ENCODE measurements at regions not wholly inside any gene's neighbourhood (a gene's known extent, or its start where the extent isn't known, plus 50 kb on each side); places are given as distances from the start of the nearest gene placed in this dataset.

GRCh38 chr2:215746226-215746886, 267.0 kb downstream of the MREG start:
- POLR2A ChIA-PET, result interaction anchor here (0.8 kb wide), 1 partner anchor 20 kb away, joined by 3 read pairs; no protein-coding TSS in a partner anchor
- RAD21 ChIA-PET (ENCODE audit: unreplicated experiment), result no interaction called here
- H3K36me3 ChIP-seq (ENCODE audit: control insufficient read depth in 2 of 2, insufficient read depth in 2 of 2, low read length in 1 of 2), result no peaks in the 10 kb centered on the region
- DNase-seq (ENCODE audit: low read depth, low spot score) (no peak), ATAC-seq (no peak), FAIRE-seq (no peak)
- H3K4me3 ChIP-seq, result no peak overlapping the region
- H3K9me3 ChIP-seq (replicated peaks; ENCODE audit: control insufficient read depth, insufficient read depth, low read length), result no peaks in the 10 kb centered on the region
- no peaks in the 10 kb centered on the region; a peak in 1 of 4 replicates for H3K27me3 ChIP-seq (replicated peaks in 1 of 2; ENCODE audit: control insufficient read depth in 2 of 2, insufficient read depth in 2 of 2, low read length in 1 of 2)
- no TSS peak for BruUV-seq (replicated peaks)
- H3K4me1 ChIP-seq (ENCODE audit: control insufficient read depth, insufficient read depth, low read length), result no peaks in the 10 kb centered on the region
- CTCF ChIA-PET, result interaction anchor here (0.8 to 1.6 kb wide), 6 partner anchors 13 to 135 kb away, joined by 3 to 6 read pairs (median 3); no protein-coding TSS in a partner anchor
- no peak overlapping the region for H3K27ac ChIP-seq (ENCODE audit: control insufficient read depth, insufficient read depth)
- H4K20me1 ChIP-seq (ENCODE audit: control insufficient read depth, insufficient read depth), result no peaks in the 10 kb centered on the region
- no peak overlapping the region for H3K4me2 ChIP-seq (ENCODE audit: control insufficient read depth, insufficient read depth)
- no peaks in the 10 kb centered on the region for H3K79me2 ChIP-seq (ENCODE audit: control insufficient read depth, insufficient read depth, low read length)
- H3K9ac ChIP-seq (ENCODE audit: control insufficient read depth, insufficient read depth, low read length), result no peak overlapping the region
- intact Hi-C loops (cut with micrococcal nuclease; ENCODE audit: unreplicated experiment), result no loop called here
- H2AFZ ChIP-seq (ENCODE audit: control insufficient read depth, low read depth, low read length), result no peak overlapping the region
- WGBS (ENCODE audit: insufficient coverage, insufficient replicate concordance, low lambda C conversion rate, missing lambda C conversion rate), result 13% methylated on average over 9 of the region's 9 CpGs
- TF ChIP-seq SIX5 (IDR thresholded peaks at IDR 0.05; ENCODE audit: low read depth, low read length, severe bottlenecking) (no peak), ZZZ3 (IDR thresholded peaks at IDR 0.05; ENCODE audit: control insufficient read depth, insufficient read length, low read depth) (no peak), STAT3 (IDR thresholded peaks at IDR 0.05; ENCODE audit: low read depth, low read length) (no peak), BRCA1 (IDR thresholded peaks at IDR 0.05; ENCODE audit: low read depth, low read length) (no peak), RB1 (IDR thresholded peaks at IDR 0.05; ENCODE audit: borderline replicate concordance) (no peak), FOXM1 (IDR thresholded peaks at IDR 0.05; ENCODE audit: low read depth, low read length) (no peak), ZNF207 (IDR thresholded peaks at IDR 0.05; ENCODE audit: borderline replicate concordance) (no peak), TCF3 (IDR thresholded peaks at IDR 0.05; ENCODE audit: borderline replicate concordance, insufficient read depth, low read depth, low read length) (no peak), ZBED1 (IDR thresholded peaks at IDR 0.05; ENCODE audit: borderline replicate concordance) (no peak), RFX5 (IDR thresholded peaks at IDR 0.05; ENCODE audit: low read depth, low read length) (no peak), TARDBP (IDR thresholded peaks at IDR 0.05; ENCODE audit: borderline replicate concordance) (no peak), PBX3 (IDR thresholded peaks at IDR 0.05; ENCODE audit: insufficient replicate concordance, low read depth, low read length) (no peak), CEBPZ (IDR thresholded peaks at IDR 0.05; ENCODE audit: low read depth, low read length) (no peak)
- in situ Hi-C loops (cut with MboI), result no loop called here
- SMC1A ChIA-PET (ENCODE audit: uncharacterized antibody, unreplicated experiment), result interaction anchor here (1.0 to 1.3 kb wide), 2 partner anchors 65 kb away, joined by 3 read pairs; no protein-coding TSS in a partner anchor
